Endothelial cell of umbilical vein (primary cell): ENCODE measurements at regions not wholly inside any gene's neighbourhood (a gene's known extent, or its start where the extent isn't known, plus 50 kb on each side); places are given as distances from the start of the nearest gene placed in this dataset.

Experiments
- EZH2 ChIP-seq: IDR thresholded peaks from 2 replicates; pipeline ENCODE4 v1.6.1; 2012; ENCODE audit warnings: borderline replicate concordance, low read depth, mild to moderate bottlenecking, moderate library complexity, low read length, inconsistent platforms; ENCODE audit not compliant: severe bottlenecking
- JUN ChIP-seq: IDR thresholded peaks from 2 replicates; pipeline ENCODE4 v1.6.1; 2011; ENCODE audit warnings: borderline replicate concordance, low read depth; ENCODE audit not compliant: insufficient read length, insufficient read depth
- POLR2A ChIP-seq: IDR thresholded peaks from 2 replicates; pipeline ENCODE4 v1.6.1; 2012; ENCODE audit warnings: low read depth, mild to moderate bottlenecking, control low read depth, low read length
- POLR2AphosphoS5 ChIP-seq: IDR thresholded peaks from 2 replicates; pipeline ENCODE4 v1.6.1; 2012; ENCODE audit warnings: low read depth, mild to moderate bottlenecking, control low read depth, low read length, moderate library complexity; ENCODE audit not compliant: insufficient read depth
- TF ChIP-seq, protein P1 (sequence below), 2 donors: IDR thresholded peaks; 1 replicate in 1 of 2; 2 replicates in 1 of 2; pipeline ENCODE4 v1.5.1; 2011; ENCODE audit warnings: low read length in 2 of 2, mild to moderate bottlenecking in 2 of 2, moderate library complexity in 2 of 2, control low read depth in 1 of 2, inconsistent platforms in 1 of 2, low read depth in 1 of 2; ENCODE audit not compliant: insufficient read depth in 1 of 2; ENCODE audit errors: extremely low read depth in 1 of 2
- TF ChIP-seq, protein P2 (sequence below): IDR thresholded peaks from 2 replicates; pipeline ENCODE4 v1.6.1; 2011; ENCODE audit not compliant: insufficient read depth, insufficient read length

DNA sequence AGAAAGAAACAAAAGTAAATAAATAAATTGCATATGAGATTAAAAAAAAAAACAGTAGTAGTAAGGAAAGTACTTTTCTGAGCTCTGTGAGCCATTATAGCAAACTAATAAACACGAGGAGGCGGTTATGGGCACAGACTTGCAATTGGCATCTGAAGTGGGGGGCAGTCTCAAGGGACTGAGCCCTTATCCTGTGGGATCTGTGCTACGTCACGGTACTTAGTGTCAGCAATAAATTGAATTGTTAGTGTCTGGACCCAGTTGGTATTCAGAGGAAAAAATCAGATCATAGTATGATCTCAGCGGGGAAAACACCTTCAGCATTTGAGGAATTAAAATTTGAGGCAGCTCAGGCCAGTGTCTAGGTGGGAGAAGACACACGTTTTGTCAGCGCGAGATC lies 76.6 kb upstream of the TEX51 start:
- TF ChIP-seq EZH2 (no peak), POLR2A (no peak), POLR2AphosphoS5 (no peak), JUN (no peak)
- TF ChIP-seq, protein P1, sequence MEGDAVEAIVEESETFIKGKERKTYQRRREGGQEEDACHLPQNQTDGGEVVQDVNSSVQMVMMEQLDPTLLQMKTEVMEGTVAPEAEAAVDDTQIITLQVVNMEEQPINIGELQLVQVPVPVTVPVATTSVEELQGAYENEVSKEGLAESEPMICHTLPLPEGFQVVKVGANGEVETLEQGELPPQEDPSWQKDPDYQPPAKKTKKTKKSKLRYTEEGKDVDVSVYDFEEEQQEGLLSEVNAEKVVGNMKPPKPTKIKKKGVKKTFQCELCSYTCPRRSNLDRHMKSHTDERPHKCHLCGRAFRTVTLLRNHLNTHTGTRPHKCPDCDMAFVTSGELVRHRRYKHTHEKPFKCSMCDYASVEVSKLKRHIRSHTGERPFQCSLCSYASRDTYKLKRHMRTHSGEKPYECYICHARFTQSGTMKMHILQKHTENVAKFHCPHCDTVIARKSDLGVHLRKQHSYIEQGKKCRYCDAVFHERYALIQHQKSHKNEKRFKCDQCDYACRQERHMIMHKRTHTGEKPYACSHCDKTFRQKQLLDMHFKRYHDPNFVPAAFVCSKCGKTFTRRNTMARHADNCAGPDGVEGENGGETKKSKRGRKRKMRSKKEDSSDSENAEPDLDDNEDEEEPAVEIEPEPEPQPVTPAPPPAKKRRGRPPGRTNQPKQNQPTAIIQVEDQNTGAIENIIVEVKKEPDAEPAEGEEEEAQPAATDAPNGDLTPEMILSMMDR (IDR thresholded peaks at IDR 0.05; ENCODE audit: extremely low read depth in 1 of 2, insufficient read depth in 1 of 2, low read depth in 1 of 2, low read length in 2 of 2): no peak
- TF ChIP-seq, protein P2, sequence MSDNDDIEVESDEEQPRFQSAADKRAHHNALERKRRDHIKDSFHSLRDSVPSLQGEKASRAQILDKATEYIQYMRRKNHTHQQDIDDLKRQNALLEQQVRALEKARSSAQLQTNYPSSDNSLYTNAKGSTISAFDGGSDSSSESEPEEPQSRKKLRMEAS: no peak
